ENCODE measurements at regions not wholly inside any gene's neighbourhood (a gene's known extent, or its start where the extent isn't known, plus 50 kb on each side); places are given as distances from the start of the nearest gene placed in this dataset.
"Not testable (repeated sequence)": the region's sequence is repeated elsewhere in the genome, so short reads cannot be mapped to it uniquely, and the experiment has no call there.

GRCh38 chr7:9552431-9552830, 1119.0 kb downstream of the NXPH1 start:
- not testable (repeated sequence) for DNase-seq

DNA sequence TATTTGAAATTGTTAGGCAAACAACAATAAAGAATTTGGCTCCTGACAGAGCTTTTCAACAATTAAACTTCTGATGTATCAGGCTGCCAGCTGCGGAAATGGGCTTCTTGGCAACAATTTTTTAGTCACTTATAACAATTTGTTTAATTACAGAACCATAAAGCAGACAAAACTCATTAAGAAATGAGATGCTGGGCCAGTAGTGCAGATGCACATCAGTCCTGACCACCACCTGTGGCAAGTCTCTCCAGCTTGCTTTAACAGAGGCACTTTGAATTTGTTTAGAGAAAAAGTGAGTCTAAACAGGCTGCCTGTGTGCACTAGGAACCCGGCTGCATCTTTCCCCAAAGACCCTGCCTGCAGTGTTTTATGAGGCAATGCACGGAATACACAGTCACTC, 1124.4 kb downstream of the NXPH1 start:
- DNase-seq: no peak

GRCh38 chr7:9575716-9576115, 1142.3 kb downstream of the NXPH1 start:
- DNase-seq: no peak

GRCh38 chr7:9582824-9583223, 1149.4 kb downstream of the NXPH1 start:
- no peak for DNase-seq

GRCh38 chr7:9598411-9598810, 1165.0 kb downstream of the NXPH1 start:
- no peak for DNase-seq

- no peak for DNase-seq
These were observed 1167.6 kb downstream of the NXPH1 start for GRCh38 chr7:9600974-9601373.

DNA sequence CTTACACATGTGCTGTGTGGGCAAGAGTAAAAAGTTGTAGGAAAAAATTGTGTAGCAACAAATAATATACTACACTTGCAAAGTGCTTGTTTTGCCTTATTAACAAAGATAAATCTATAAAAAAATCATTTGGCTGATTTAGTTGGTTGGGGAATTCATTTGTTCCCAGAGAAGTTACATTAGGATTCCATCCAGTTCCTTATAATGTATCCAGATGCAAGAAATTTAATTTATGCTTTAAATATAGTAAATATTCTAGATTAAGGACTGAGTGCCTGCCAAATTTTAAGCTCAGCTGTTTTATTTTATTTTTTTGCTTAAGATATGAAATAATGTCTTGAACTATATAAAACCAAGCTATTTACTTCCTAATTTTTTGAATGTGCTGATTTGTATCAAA, 1169.9 kb downstream of the NXPH1 start:
- no peak for DNase-seq

DNA sequence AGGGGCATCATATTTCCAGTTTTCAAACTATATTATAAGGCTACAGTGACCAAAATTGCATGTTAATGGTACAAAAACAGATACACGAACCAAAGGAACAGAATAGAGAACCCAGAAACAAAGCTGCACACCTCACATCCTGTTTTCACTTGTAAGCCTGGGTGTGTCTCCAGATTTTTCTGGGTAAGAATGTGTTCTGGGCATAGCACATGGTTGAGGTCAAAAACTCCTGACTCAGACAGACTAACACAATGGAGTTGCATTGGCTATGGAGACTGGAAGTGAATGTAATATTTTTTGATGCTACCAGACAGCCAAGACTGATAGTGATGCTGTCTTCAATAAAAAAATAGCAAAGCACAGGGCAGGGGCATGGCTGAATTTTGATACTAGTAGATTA, 1175.2 kb downstream of the NXPH1 start:
- no peak for DNase-seq

DNA sequence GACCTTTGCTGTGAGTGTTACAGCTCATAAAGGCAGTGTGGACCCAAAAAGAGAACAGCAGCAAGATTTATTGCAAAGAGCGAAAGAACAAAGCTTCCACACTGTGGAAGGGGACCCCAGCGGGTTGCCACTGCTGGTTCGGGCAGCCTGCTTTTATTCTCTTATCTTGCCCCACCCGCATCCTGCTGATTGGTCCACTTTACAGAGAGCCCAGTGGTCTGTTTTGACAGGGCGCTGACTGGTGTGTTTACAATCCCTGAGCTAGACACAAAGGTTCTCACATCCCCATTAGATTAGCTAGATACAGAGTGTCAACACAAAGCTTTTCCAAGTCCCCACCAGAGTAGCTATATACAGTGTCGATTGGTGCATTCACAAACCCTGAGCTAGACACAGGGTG, 1187.5 kb downstream of the NXPH1 start:
- DNase-seq: not testable (repeated sequence)

DNA sequence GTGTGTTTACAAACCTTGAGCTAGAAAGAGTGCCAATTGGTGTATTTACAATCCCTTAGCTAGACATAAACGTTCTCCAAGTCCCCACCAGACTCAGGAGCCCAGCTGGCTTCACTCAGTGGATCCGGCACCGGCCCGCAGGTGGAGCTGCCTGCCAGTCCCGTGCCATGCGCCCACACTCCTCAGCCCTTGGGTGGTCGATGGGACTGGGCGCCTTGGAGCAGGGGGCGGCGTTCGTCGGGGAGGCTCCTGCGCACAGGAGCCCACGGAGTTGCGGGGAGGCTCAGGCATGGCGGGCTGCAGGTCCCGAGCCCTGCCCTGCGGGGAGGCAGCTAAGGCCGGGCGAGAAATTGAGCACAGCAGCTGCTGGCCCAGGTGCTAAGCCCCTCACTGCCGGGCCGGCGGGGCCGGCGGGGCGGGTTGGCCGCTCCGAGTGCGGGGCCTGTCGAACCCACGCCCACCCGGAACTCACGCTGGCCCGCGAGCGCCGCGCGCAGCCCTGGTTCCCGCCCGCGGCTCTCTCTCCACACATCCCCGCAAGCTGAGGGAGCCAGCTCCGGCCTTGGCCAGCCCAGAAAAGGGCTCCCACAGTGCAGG, 1188.0 kb downstream of the NXPH1 start:
- DNase-seq: not testable (repeated sequence)

DNA sequence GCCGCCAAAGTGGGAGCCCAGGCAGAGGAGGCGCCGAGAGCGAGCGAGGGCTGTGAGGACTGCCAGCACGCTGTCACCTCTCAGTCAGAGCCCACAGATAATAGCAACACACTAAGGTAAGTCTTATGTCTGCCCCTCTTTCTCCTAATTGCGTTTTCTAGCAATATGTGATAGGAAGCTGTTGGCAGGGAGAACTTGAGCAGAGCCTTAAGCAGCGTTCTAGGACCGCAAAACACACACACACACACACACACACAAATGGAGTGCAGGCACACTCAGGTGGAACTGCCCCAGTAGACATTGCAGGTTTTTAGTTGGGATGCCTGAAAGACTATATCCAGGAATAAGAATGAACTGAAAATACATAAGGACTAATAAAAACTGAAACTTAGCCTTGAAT, 1188.5 kb downstream of the NXPH1 start:
- no peak for DNase-seq

- no peak for DNase-seq
These were observed 1192.5 kb downstream of the NXPH1 start for GRCh38 chr7:9625953-9626352.

DNA sequence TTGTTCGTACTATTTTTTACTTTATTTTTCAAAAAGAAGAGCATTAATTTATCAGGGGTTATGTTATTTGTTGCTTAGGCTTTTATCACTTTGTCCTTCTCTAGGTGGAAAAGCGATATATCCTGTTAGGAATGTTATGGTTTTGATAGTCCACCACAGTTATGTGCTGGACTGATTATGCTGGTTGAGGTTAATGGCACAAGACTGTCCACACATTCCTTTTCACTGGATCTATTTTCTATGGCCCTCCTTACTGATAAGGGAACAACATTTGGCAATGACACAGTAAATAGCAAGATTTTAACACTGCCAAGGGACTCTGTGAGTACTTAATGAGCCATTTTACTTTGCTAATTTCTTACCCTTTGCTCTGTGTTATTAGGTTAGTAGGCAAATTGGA, 1212.3 kb downstream of the NXPH1 start:
- no peak for DNase-seq

GRCh38 chr7:9657257-9657656, 1223.8 kb downstream of the NXPH1 start:
- no peak for DNase-seq

GRCh38 chr7:9671979-9672917, 1238.8 kb downstream of the NXPH1 start:
- DNase-seq: no peak

- no peak for DNase-seq
These were observed 1247.3 kb downstream of the NXPH1 start for GRCh38 chr7:9680713-9681112.

GRCh38 chr7:9681284-9681683, 1247.9 kb downstream of the NXPH1 start:
- DNase-seq: no peak

DNA sequence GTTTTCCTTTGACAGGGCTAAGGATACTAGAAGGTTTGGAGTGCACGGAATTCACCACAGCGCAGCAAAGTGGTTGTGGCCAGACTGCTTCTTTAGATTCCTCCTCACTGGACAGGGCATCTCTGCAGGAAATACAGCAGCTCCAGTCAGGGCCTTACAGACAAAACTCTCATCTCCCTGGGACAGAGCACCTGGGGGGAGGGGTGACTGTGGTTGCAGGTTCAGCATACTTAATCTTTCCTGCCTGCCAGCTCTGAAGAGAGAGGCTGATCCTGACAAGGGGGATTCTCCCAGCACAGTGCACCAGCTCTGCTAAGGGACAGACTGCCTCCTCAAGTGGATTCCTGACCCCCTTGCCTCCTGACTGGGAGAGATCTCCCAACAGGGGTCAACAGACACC, 1257.9 kb downstream of the NXPH1 start:
- no peak for DNase-seq

DNA sequence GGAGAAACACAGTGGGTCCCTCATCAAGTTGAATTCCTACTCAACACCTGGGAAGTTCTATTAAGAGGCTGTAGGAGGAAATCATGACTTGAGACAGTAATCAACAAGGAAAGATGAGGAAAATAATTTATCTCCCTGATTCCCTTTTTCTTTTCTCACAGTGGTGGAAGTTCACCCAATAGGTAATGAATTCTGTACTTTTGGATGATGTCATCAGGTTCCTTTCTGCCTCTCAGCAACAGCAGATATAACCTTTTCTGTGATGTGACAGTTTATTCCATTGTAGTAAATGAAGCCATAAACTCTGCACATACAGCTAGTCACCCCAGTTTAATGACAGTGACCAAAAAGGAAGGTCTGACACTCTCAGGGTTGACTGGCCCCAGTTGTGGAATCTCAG, 1265.0 kb downstream of the NXPH1 start:
- no peak for DNase-seq

- no peak for DNase-seq
These were observed 1264.5 kb upstream of the PHF14 start for GRCh38 chr7:9709216-9709615.

DNA sequence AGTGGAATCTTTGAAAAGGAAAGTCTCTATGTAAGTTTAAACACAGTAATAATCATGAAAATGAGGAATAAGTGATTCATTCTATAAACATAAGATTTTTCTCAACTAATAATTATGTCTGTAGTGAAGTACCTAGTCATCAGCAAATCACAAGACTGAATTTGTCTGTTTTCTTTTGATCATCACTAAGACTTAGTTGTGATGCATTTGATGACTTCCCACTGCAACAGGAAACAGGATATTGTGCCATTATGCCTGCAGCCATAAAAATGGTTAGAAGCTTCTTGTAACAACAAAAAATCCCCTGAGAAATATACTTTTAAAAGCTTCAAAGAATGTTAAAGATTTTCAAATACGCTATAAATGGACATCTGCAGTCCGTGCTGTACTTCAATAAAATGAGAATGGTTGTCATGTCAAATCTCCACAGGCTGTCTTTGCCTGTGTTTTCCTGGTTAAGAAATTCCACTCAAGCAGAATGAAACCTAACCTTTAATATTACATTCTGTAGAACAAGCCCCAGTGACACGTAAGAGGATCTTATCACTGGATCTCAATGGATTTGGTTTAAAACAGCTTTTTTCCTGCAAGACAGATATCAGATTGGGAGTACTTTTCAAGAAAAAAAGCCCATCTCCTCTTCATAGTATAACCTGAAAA, 1262.3 kb upstream of the PHF14 start:
- no peak for DNase-seq

DNA sequence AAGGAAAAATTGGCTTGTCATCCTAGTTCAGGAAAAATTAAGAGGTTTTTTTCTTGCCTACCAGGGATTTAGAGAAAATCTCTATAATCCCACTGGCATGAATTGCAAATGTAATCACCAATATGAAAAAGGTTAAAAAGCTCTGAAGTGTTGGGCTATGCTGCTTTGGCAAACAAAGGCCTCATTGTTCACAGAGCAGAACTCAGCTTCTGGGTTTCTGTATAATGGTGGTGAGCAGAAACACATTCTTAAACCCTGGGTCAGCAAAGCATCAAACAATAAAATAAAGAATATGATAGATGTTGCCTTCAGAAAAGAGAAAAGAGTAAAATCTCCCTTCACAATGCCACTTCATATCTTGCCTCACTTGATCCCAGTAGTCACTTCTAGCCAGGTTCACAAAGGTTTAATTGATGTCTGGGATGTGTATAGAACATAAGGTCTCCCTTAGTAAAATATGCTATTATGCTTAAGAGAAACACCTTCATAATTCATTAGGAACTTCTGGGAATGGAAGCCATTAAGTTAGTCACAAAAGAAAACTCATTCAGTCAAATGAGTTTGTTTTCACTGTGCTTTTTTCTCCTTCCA, 1255.5 kb upstream of the PHF14 start:
- DNase-seq: no peak

- no peak for DNase-seq
These were observed 1254.4 kb upstream of the PHF14 start for GRCh38 chr7:9719303-9719702.

GRCh38 chr7:9719721-9720120, 1254.0 kb upstream of the PHF14 start:
- DNase-seq: no peak

Measured in EL (cell line).